GM21723 (cell line): ENCODE measurements at regions not wholly inside any gene's neighbourhood (a gene's known extent, or its start where the extent isn't known, plus 50 kb on each side); places are given as distances from the start of the nearest gene placed in this dataset.
"Not testable (repeated sequence)": the region's sequence is repeated elsewhere in the genome, so short reads cannot be mapped to it uniquely, and the experiment has no call there.

Experiments
- ATAC-seq: cut with Tn5 transposase; IDR thresholded peaks from one replicate; pipeline ENCODE4 v1.9.1; 2021; ENCODE audit warnings: mild to moderate bottlenecking, moderate library complexity; ENCODE audit not compliant: unreplicated experiment

DNA sequence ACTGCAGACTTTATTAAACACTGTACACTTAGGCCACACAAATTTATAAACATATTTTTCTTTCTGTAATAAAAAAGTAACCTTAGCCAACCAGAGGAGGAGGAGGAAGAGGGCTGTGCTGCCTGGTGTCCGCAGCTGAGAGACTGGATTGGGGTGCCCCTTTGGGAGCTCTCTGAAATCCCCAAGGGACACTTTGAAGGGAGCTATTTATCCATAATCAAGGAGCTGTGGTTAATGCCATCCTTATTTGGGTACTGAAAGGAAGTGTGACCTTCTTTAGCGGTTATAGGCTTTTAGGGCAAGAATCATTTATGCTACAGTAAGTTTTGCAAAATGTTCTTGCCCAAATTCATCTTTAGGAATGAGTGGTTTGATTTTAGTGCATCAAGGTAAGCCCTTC lies 125.8 kb downstream of the RASSF10 start:
- no peak for ATAC-seq

GRCh38 chr11:13135385-13136271 lies 126.5 kb downstream of the RASSF10 start:
- ATAC-seq, result no peak

GRCh38 chr11:13136272-13136596 lies 127.1 kb downstream of the RASSF10 start:
- ATAC-seq, result no peak

DNA sequence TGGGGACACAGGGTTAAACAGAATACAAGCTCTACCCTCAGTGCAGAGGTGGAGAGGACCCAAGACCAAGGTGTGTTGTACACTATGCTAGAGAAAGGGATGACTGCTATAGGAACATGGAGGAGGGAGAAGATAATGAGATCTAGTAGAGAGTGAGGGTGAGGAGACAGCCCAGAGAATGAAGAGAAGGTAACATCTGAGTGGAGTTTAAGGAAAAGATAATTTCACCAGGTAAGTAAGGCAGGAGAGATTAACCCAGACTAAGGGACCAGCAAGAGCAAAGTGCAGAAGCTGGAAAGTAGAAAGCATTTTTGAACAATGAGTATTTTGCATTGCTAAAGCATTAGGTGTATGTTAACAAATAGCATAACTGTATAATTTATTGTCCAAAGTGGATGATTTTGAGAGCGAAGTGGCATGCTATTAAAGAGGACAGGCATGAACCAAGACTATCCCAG lies 128.8 kb downstream of the RASSF10 start:
- no peak for ATAC-seq

GRCh38 chr11:13139085-13139484 lies 130.0 kb downstream of the RASSF10 start:
- not testable (repeated sequence) for ATAC-seq

GRCh38 chr11:13140028-13140870 lies 131.1 kb downstream of the RASSF10 start:
- peak; percentile 85 for ATAC-seq

DNA sequence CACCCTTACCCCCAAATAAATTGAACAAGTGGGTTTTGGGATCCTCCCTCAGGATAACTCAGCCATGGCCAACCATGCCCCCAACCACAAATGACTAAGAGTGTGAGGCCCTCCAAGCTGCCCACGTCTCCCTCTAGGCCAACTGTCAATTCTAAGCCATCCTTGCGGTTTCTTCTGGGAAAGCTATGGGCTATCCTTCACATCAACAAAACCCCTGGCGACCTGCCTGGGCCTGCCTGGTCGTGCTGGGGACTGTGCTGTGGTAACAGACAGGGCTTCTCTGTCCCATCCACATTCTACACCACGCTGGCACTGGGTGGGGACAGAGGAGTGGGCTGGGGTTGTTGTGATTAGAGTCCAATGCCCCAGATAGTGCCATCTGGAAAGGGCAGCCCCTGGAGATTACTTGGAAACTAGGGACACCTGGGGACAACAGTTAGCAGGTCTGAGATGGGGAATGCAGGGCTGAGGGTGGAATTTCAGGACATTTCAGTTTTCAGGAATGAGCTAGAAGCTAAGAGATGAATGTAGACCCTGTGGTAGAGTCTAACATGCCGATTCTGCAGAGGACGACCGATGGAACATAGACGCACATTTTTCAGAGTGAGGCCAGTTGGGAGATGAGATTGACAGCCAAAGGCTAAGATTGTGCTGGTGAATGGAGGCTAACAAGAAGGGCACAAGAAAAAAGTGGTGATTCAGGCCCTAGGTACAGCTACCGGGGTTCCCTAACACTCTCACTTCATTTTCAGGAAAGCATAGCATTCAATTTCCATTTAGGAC lies 131.9 kb downstream of the RASSF10 start:
- ATAC-seq, result no peak

- ATAC-seq, result no peak
Observed at GRCh38 chr11:13141731-13142709, 132.9 kb downstream of the RASSF10 start.

DNA sequence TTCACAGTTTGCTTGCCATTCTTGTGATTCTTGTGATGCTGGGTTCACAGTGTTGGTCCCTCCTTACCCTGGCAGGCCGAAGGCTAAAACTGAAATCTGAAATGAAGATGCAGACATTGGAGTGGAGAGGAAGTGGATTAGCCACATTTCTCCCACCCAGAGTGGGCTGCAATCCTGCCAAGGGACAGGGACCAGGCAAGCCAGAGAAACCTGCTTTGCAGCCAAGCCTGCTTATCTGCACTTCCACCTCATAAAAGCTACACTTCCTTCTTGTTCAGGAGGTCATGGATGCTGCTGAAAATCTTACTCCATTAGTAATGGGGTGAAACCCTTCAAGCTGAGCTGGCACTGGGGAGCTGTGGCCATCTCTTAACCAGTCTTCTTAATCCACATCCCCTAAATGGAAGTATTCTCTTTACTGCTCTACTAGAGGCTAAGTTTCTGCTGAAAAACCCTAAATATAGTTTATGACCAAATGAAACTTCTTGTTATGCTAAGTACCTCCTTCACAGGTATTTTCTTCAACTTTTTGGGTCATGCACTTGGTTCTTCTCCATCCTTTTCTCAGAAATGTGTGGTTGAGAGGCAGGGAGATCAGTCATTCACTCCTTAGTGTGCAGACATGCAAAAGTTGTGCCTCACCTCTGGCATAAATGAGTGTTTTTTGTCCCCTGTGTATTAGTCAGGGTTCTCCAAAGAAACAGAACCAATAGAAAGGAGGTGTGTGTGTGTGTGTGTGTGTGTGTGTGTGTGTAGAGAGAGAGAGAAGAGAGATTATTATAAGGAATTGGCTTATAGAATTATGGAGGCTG lies 133.9 kb upstream of the BMAL1 start:
- no peak for ATAC-seq

- ATAC-seq, result no peak
Observed at GRCh38 chr11:13145461-13145860, 132.1 kb upstream of the BMAL1 start.

DNA sequence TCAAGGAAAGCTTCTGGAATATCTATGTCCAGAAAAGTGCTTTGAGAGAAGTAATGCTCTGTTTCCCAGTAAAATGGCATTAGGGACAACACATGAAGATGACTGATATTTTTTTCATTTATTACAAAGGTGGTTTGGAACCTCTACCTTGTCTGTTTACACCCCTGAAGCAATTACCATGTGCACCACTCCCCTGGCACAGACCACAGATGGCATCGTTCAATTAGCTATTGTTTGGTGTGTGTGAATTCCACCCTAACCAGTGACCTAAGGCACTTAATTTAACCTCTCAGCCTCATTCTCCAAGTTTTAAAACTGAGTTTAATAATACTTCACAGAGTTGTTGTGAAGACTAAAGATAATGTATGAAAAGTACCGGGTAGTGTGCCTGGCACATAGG lies 127.6 kb upstream of the BMAL1 start:
- ATAC-seq, result no peak

DNA sequence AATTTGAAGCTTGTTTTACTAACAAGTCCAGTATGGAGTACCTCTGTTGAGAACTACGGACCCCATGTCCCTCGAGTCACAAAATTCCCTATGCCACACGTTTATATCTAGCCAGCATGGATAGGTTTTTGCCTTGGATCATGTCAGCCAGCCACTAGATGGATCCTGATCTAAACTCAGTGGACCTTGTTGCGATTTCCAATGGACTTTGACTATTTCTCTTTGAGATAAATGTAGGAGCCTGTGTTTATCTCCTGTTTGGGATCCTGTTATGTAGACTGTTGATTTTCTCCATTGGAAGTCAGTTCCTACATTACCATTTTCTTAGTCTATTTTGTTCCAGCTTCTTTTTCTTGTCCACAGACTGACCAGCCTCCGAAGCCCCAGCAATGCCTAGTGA lies 127.1 kb upstream of the BMAL1 start:
- ATAC-seq, result no peak

- ATAC-seq, result no peak
Observed at GRCh38 chr11:13152264-13152663, 125.3 kb upstream of the BMAL1 start.

- no peak for ATAC-seq
Observed at GRCh38 chr11:13152736-13153541, 124.7 kb upstream of the BMAL1 start.

- ATAC-seq, result not testable (repeated sequence)
Observed at GRCh38 chr11:13154374-13154773, 123.2 kb upstream of the BMAL1 start.

- no peak for ATAC-seq
Observed at GRCh38 chr11:13160346-13160745, 117.2 kb upstream of the BMAL1 start.

GRCh38 chr11:13160806-13161205 lies 116.8 kb upstream of the BMAL1 start:
- no peak for ATAC-seq

- no peak for ATAC-seq
Observed at GRCh38 chr11:13163158-13163557, 114.4 kb upstream of the BMAL1 start.
